ENCODE measurements at regions not wholly inside any gene's neighbourhood (a gene's known extent, or its start where the extent isn't known, plus 50 kb on each side); places are given as distances from the start of the nearest gene placed in this dataset.

DNA sequence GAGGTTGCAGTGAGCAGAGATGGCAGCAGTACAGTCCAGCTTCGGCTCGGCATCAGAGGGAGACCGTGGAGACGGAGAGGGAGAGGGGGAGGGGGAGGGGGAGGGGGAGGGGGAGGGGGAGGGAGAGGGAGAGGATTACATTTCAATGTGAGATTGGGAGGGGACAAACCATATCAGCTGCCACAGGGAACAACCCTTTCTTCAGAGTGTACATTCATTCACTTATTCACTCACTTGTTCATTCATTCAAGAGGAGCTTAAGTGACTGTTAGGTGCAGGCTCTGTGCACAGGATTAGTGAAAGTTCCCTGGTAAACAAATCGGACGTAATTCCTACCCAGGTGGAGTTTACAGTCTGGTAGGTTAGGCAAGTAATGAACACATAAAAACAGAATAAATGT lies 65.6 kb upstream of the MEDAG start:
- TF ChIP-seq, protein P1, sequence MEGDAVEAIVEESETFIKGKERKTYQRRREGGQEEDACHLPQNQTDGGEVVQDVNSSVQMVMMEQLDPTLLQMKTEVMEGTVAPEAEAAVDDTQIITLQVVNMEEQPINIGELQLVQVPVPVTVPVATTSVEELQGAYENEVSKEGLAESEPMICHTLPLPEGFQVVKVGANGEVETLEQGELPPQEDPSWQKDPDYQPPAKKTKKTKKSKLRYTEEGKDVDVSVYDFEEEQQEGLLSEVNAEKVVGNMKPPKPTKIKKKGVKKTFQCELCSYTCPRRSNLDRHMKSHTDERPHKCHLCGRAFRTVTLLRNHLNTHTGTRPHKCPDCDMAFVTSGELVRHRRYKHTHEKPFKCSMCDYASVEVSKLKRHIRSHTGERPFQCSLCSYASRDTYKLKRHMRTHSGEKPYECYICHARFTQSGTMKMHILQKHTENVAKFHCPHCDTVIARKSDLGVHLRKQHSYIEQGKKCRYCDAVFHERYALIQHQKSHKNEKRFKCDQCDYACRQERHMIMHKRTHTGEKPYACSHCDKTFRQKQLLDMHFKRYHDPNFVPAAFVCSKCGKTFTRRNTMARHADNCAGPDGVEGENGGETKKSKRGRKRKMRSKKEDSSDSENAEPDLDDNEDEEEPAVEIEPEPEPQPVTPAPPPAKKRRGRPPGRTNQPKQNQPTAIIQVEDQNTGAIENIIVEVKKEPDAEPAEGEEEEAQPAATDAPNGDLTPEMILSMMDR (IDR thresholded peaks at IDR 0.05): no peak
- TF ChIP-seq POLR2A (IDR thresholded peaks at IDR 0.05): no peak
